NCI-H2029 (cell line): ENCODE measurements at regions not wholly inside any gene's neighbourhood (a gene's known extent, or its start where the extent isn't known, plus 50 kb on each side); places are given as distances from the start of the nearest gene placed in this dataset.
"Not testable (repeated sequence)": the region's sequence is repeated elsewhere in the genome, so short reads cannot be mapped to it uniquely, and the experiment has no call there.

Experiments
- DNase-seq: peaks from one replicate; lab custom pipeline; 2025; lab: John Stamatoyannopoulos, UW

GRCh38 chr4:19227701-19228100 is 1024.0 kb upstream of the SLIT2 start:
- DNase-seq: no peak

DNA sequence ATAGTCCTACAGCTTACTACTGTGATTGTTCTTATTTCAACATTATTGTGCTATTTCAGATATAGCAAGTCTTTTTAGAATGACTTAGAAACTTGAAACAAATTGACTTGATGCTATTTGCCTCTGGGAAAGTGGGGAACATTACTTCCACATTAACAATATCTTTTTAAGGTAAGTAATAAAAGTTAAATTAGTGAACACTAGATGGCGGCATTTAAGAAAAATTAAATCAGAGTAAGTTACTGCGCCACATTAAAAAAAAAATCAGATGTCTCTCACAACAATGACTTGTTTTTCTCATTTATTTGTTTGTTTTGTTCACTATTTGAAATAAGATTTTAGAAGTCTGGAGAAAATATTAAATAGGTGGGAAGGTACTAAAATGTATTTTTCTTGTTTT is 1026.9 kb upstream of the SLIT2 start:
- DNase-seq: no peak

- DNase-seq: no peak
Observed at GRCh38 chr4:19216476-19216875, 1035.2 kb upstream of the SLIT2 start.

DNA sequence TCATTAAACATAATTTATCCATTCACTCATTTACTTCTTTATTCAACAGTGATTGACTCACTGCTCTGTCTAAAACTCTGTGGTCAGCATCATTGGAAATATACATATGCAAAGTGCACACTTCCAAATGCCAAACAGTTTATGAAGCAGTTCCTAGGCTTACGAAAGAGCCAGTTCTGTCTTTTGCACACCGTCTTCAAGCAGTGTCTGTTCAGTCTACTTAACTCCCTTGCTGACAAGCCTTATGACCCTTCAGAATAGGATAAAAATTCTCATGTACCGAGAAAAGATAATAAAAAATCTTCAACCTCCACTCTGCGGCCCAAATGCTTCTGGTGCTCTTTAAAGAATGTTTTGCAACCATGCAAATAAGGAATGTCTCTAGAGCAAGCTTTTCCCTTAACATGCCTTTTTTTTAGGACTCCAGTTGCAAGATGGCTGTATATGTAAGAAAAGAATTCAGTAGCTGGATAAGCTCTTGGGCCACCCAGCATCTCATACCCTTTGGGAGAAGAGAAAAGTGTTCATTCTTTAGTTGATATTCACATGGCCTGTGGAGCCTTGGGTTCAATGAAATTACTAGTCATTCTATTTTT is 1037.0 kb upstream of the SLIT2 start:
- DNase-seq: no peak

GRCh38 chr4:19213388-19213787 is 1038.3 kb upstream of the SLIT2 start:
- no peak for DNase-seq

DNA sequence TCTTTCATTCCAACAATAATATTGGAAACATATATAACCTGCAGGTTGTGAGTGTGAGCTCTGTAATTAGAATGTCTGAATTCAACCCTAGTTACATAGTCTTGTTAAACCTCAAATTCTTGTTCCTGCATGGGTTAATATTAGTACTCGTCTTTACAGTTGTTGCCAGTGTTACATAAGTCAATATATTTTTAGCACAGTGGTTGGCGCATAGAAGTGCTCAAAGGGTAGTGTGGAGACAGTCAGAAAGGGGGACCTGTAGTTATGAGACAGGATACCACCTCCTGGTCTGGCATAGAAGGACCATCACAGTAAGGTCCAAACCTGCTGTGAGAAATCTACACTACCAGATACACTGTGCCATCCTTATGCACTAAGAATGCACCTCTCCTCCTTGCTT is 1045.9 kb upstream of the SLIT2 start:
- no peak for DNase-seq

GRCh38 chr4:19197838-19198237 is 1053.9 kb upstream of the SLIT2 start:
- not testable (repeated sequence) for DNase-seq

DNA sequence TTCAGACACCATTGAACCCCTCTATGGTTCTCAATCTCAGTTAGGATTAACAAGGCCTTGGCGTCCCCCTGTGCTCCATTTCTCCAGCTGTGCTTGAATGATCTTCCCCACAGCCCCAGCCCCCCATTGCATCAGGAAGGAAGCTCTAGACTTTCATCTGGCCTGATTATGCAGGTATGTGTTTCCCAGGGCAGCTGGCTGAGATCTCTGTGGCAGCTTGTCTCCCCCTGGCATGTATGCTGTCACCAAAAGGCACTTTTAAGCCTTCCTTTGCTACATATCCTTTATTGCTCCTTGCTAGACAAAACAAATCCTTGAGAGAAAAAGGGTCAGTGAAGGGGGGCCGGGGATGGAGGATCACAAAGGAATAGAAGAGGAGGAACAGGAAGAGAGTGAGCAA is 1056.0 kb upstream of the SLIT2 start:
- DNase-seq: no peak

- no peak for DNase-seq
Observed at GRCh38 chr4:19194672-19195071, 1057.0 kb upstream of the SLIT2 start.

DNA sequence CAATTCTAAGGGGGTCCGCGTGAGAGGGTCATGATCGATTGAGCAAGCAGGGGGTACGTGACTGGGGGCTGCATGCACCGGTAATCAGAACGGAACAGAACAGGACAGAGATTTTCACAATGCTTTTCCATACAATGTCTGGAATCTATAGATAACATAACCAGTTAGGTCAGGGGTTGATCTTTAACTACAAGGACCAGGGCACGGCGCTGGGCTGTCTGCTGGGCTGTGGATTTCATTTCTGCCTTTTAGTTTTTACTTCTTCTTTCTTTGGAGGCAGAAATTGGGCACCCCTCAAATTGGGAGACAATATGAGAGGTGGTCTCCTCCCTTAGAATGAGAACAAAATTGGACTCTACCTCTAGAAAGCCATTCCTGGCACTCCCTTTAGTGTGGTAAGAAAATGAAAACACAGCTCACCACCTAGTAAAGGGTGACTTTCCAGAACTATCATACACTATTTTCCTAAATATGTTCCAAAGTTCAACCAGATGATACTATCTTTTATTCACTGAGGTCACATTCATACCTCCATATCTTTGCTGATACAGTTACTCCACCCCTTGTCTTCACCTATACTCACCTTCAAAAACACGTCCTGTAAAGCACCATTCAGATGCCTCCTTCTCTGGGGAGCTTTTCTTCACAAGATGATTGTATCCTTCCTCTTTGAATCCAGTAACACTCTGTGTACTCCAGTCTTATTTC is 1058.3 kb upstream of the SLIT2 start:
- no peak for DNase-seq

- DNase-seq: no peak
Observed at GRCh38 chr4:19191979-19192650, 1059.6 kb upstream of the SLIT2 start.

GRCh38 chr4:19187691-19188090 is 1064.0 kb upstream of the SLIT2 start:
- no peak for DNase-seq

DNA sequence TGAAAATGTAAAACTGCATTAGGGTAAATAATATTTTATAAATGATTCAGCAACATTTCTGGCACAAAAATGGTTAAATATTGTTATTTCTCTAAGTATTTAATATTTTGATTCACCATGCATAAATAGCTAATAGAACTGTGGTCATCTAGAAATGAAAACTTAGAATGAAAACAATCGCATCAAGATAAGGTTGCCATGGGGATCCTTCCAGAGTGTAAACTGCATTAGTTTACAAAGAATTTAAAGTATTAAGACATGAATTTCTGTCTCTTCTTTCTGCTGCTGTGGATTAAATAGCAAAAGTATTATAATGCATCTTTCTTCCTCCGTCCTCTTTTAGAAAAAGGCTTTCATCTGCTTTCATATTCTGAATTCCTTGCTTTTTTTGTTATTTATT is 1064.6 kb upstream of the SLIT2 start:
- DNase-seq: no peak

GRCh38 chr4:19181631-19182030 is 1070.1 kb upstream of the SLIT2 start:
- not testable (repeated sequence) for DNase-seq

DNA sequence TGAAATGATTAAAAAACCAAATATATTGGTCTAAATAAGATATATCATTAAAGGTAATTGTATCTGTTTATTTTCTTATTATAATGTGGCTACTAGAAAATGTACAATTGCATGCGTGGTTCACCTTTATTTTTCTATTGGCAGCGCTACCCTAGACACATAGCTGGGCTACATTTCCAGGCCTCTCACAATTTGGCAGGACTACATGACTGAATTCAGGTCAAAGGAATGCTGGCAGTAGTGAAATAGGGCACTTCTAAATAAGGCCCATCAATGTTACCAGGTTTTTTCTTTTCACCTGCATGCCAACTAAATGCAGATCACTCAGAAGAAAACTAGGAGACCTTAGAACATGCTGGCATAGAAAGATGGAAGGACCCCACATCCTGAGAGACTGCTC is 1072.9 kb upstream of the SLIT2 start:
- no peak for DNase-seq

DNA sequence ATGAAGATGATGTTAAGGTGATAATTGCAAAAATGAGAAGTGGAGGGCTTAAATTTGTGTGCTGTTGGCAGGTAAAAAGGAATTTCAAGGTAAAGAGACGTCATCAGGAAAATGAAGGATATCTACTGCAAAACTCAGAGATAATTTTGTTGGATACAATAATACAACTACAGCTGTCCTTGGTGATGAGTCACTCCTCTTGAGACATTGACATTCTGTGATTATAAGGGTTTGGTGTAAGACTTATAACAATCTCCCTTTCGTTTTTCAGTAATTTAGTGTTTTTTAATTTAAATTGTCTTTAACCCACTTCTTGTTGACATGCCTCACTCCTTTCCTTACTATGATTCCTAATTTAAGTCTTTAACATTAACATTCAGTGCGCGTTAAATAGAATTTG is 1074.1 kb upstream of the SLIT2 start:
- no peak for DNase-seq

DNA sequence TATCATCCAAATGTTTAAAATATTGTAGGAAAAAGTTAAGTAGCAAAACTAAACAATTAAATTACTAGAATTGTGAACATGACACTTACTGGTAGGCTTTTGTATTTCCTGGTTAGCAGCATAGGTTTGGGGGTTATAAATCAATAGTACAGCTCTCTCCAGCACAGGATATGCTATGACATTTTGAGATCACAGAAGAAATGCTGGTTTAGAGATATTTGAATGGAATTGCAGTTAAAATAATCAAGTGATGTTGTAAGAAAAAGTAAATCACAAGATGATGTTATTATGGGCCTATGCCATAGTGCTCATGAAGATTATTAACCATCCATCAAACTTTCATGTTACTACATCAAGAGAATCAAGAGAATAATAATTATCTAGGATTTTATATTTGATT is 1079.9 kb upstream of the SLIT2 start:
- DNase-seq: no peak

- no peak for DNase-seq
Observed at GRCh38 chr4:19167311-19167710, 1084.4 kb upstream of the SLIT2 start.

DNA sequence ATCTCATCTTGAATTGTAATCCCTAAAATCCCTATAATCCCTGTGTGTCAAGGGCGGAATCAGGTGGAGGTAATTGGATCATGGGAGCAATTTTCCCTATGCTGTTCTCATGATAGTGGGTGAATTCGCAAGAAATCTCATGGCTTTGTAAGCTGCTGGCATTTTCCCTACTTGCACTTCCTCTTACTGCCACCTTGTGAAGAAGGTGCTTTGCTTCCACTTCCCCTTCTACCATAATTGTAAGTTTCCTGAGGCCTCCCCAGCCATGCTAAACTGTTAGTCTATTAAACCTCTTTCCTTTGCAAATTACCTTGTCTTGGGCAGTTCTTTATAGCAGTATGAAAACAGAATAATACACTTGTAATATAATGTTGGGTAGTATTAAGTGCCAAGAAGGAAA is 1087.4 kb upstream of the SLIT2 start:
- DNase-seq: no peak

DNA sequence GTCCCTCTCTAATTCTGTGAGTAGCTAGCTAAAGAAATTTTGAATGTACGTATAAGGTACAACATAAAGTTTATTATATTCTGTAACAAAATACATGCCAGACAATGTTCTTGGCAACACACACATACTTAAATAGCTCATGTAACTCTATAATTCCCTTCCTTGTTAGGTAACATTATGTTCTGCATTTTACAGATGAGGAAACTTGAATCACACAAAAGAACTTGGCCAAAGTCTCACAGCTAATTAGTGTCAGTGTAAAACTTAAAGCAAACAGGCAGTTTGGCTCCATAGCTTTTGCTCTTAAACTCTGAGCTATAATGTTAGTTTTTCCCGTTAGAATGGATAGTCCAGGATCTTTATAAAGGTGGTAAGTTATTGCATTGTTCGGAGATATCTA is 1091.8 kb upstream of the SLIT2 start:
- no peak for DNase-seq

DNA sequence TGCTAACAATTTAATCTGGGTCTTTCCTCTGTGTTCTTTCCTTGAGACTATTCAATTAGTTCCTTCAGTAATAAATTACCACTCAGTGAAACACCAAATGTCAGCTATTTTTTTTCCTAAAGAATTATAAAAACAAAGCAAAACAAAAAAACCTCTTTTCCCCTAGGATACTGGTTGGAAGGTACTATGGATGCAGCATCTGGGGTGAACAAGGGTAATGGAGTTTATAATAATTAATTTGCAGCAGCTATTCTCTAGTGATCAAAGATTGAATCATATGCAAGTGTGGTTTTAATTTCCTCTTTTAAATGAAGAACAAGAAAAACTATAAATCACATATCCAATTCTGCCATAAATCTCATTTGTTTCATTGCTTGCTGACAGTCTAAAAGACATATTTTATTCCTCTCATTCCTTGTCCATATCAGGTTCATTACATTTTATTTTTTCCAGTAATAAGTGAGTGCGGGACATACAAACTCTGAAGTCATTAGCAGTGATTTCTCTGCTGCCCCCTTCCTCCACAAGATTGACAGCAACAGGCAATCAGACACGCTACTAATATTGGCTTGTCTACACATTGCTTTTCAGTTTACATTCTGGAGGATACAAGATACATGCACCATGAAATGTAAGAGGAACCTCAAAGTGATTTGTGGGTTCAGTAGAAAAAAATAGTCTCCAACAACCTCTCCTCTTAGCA is 1093.4 kb upstream of the SLIT2 start:
- no peak for DNase-seq

- DNase-seq: no peak
Observed at GRCh38 chr4:19156786-19157185, 1094.9 kb upstream of the SLIT2 start.

DNA sequence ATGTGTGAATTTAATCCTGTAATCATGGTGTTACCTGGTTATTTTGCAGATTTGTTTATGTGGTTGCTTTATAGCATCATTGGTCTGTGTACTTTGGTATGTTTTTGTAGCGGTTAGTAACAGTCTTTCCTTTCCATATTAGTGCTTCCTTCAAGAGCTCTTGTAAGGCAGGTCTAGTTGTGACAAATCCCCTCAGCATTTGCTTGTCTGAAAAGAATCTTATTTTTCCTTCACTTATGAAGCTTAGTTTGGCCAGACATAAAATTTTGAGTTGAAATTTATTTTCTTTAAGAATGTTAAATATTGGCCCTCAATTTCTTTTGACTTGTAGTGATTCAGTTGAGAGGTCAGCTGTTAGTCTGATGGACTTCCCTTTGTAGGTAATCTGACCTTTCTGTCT is 1096.1 kb upstream of the SLIT2 start:
- no peak for DNase-seq
